ENCODE measurements at regions not wholly inside any gene's neighbourhood (a gene's known extent, or its start where the extent isn't known, plus 50 kb on each side); places are given as distances from the start of the nearest gene placed in this dataset.

DNA sequence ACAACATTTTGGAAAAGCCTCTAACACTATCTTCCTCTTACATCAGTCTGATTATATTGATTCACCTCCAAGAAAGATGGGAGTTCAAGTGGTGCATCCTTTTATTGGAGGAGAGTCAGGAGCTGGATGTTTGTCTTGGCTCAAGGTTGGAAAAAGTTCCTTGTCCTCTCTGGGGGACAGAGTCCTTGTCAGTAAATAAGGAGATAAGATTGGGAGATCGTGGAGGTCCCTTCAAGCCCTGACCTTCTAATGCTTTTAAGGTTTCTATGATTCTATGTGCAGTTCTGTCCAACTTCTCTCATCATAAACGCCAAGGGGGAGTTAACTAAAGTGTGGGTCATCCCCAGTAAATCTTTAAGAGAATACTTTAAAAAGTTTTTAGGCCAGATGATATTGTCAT is 60.9 kb upstream of the CCBE1 start:
- no peak for DNase-seq (ENCODE audit: low spot score)

- no peak for DNase-seq (ENCODE audit: low spot score)
Observed at GRCh38 chr18:59752666-59753065, 55.4 kb upstream of the CCBE1 start.

DNA sequence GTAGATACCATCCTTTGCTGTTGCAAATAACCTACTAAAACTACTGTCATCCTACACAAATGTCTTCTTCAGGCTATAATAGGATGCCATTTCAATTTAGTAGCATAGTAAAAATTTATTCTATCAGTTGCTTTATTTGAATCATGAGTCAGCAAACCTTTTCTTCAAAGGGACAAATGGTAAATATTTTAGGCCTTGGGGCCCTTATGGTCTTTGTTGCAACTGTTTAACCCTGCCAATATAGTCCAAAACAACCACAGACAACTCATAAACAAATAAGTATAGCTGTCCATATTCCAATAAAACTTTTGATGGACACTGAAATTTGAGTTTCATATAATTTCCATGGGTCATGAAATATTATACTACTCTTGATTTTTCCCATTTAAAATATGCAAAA is 54.0 kb upstream of the CCBE1 start:
- no peak for DNase-seq (ENCODE audit: low spot score)

DNA sequence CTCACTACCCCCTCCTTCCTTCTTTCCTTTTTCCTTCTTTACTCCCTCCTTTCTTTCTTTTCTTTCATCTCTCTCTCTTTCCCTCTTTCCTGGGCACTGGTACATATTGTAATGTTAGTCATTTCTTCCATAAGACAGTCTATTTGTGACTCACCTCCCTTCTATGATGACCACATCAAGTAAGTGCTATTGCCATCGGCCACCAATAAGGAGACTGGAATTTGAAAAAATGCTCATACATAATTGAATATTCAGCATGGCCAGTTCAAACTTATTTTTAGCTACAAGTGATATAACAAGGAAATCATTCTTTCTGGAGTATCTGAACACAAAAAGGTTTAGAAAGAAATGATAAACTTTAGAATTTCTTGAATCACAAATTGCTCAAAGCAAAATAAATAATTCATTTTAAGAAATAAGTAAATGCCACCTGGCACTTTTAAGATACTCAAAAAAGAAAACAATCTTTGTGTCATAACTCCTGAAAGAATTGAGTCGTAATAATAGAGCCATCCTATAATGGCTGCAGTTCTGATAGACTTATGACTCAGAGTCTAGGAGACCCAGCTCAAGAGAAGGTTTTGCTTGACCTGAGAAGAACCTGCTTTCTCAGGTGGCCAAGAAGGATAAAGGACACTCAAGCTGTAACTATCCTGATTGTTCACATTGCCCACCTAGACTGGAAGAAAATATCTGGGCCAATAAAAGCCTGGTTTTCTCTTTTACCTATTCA is 51.6 kb upstream of the CCBE1 start:
- no peak for DNase-seq (ENCODE audit: low spot score)
